Tibial nerve (tissue), 3 donors: ENCODE measurements at regions not wholly inside any gene's neighbourhood (a gene's known extent, or its start where the extent isn't known, plus 50 kb on each side); places are given as distances from the start of the nearest gene placed in this dataset.

Source experiments
- POLR2A ChIP-seq, 2 donors: fragments of 450-650 bp; IDR thresholded peaks; one replicate each; pipeline ENCODE4 v1.6.1; 2017; ENCODE audit warnings: antibody characterized with exemption in 2 of 2, mild to moderate bottlenecking in 2 of 2, moderate library complexity in 2 of 2
- TF ChIP-seq, protein P1 (sequence below), 5 experiments: fragments of 200-600 bp in 3 of 5; fragments of 450-650 bp in 2 of 5; sonication (generic) in 3 of 5; IDR thresholded peaks; one replicate each; pipeline ENCODE4 v1.5.1; 2016 to 2019; ENCODE audit warnings: antibody characterized with exemption in 5 of 5, mild to moderate bottlenecking in 3 of 5, moderate library complexity in 2 of 5

DNA sequence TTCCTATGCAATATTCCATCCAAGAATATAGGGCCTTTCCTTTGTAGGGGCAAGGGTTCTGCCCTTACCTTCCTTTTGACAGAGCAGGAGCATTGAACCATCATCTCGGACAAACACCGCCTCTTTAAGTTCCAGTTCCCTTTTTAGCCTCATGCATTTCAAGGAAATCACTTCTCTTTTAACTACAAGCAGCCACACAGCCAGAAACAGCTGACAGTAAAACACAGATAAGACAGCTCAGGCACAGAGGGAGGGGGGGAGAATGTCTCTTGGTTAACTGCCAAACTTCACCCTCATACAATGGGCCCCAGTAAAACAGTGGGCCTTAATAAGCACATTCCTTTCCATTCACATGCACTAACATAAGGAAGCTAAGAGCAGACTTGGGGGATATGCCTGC is 648.3 kb downstream of the GABRG1 start:
- TF ChIP-seq, protein P1, sequence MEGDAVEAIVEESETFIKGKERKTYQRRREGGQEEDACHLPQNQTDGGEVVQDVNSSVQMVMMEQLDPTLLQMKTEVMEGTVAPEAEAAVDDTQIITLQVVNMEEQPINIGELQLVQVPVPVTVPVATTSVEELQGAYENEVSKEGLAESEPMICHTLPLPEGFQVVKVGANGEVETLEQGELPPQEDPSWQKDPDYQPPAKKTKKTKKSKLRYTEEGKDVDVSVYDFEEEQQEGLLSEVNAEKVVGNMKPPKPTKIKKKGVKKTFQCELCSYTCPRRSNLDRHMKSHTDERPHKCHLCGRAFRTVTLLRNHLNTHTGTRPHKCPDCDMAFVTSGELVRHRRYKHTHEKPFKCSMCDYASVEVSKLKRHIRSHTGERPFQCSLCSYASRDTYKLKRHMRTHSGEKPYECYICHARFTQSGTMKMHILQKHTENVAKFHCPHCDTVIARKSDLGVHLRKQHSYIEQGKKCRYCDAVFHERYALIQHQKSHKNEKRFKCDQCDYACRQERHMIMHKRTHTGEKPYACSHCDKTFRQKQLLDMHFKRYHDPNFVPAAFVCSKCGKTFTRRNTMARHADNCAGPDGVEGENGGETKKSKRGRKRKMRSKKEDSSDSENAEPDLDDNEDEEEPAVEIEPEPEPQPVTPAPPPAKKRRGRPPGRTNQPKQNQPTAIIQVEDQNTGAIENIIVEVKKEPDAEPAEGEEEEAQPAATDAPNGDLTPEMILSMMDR (IDR thresholded peaks at IDR 0.05): no peak
- no peak for TF ChIP-seq POLR2A (IDR thresholded peaks at IDR 0.05)
